ENCODE measurements at regions not wholly inside any gene's neighbourhood (a gene's known extent, or its start where the extent isn't known, plus 50 kb on each side); places are given as distances from the start of the nearest gene placed in this dataset.

DNA sequence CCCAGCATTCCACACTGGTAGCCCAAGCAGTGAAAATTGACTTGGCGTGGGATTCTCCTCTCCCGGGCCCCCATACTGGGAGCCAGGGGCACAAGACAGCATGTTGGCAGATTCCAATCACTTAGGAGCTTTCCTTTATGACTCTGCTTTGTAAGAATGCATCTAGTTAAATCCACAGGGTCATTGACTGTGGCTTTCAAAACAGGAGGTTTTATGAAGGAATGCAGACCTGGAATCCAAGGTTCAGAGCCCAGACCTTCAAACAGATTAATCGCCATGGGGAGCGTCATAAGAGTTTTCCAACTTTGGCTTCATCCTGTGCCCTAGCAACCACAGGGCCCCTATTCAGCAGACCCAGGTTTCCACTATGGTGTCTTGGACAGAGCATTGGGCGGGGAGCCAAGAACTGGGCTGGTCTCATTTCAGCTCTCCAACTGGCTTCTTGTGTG, 76.4 kb upstream of the RMST start:
- Mint-ChIP-seq H3K27me3 (no peaks in the 10 kb centered on the region), H3K4me1 (no peaks in the 10 kb centered on the region)

DNA sequence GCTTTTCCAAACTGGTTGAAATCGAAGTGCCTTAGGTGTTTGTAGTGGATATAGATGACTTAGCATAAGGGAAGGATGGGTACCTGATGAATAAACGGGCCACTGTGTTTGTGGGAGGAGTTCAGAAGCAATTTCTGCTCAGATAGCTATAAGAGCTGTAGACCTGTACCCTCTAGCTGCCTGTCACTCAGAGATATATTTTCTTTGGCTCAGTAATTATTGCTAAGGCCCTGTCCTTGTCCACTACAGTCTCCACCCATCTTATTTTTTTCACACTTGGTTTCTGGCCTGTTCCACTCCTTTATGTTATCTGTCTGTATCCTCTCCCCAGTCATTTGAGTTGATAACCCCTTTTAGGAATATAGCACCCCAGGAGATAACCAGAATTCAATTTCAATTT, 74.8 kb upstream of the RMST start:
- H3K4me3 ChIP-seq (ENCODE audit: low read depth, low read length), result no peak overlapping the region
- no peaks in the 10 kb centered on the region for H3K27me3 Mint-ChIP-seq
- ATAC-seq (ENCODE audit: low read depth in 2 of 2) (no peak), DNase-seq (no peak)
- no peak overlapping the region for H3K27ac ChIP-seq (ENCODE audit: insufficient read depth, low read length, poor library complexity, severe bottlenecking)
- no peaks in the 10 kb centered on the region for H3K27me3 ChIP-seq (ENCODE audit: control insufficient read depth, insufficient read depth, low read length)
- no peaks in the 10 kb centered on the region for H3K9me3 ChIP-seq (ENCODE audit: control insufficient read depth in 2 of 2, low read length in 2 of 2)
- H3K36me3 ChIP-seq (ENCODE audit: control insufficient read depth, insufficient read depth, low read length), result no peaks in the 10 kb centered on the region
- no peaks in the 10 kb centered on the region for H3K4me1 Mint-ChIP-seq
- H3K36me3 Mint-ChIP-seq, result no peaks in the 10 kb centered on the region
- peaks cover 0 to 5% (median 0%) of the 10 kb centered on the region in 7 donors for H3K9me3 Mint-ChIP-seq
- H3K4me3 Mint-ChIP-seq, result no peak overlapping the region
- no peak overlapping the region for H3K27ac Mint-ChIP-seq
- H3K4me1 ChIP-seq (ENCODE audit: control insufficient read depth, insufficient read depth, low read length, poor library complexity, severe bottlenecking), result no peaks in the 10 kb centered on the region

More for the DNA sequence above, 76.4 kb upstream of the RMST start:
- no peak overlapping the region for H3K27ac ChIP-seq (ENCODE audit: insufficient read depth, low read length, poor library complexity, severe bottlenecking)
- H3K9me3 Mint-ChIP-seq, result peaks cover 0 to 5% (median 0%) of the 10 kb centered on the region in 7 donors
- H3K4me3 Mint-ChIP-seq, result no peak overlapping the region
- DNase-seq (no peak), ATAC-seq (ENCODE audit: low read depth in 2 of 2) (no peak)
- H3K36me3 ChIP-seq (ENCODE audit: control insufficient read depth, insufficient read depth, low read length), result no peaks in the 10 kb centered on the region
- H3K27ac Mint-ChIP-seq, result peak overlapping the region in 1 of 3 donors; percentile 61
- no peaks in the 10 kb centered on the region for H3K36me3 Mint-ChIP-seq
- H3K27me3 ChIP-seq (ENCODE audit: control insufficient read depth, insufficient read depth, low read length), result no peaks in the 10 kb centered on the region
- H3K9me3 ChIP-seq (ENCODE audit: control insufficient read depth in 2 of 2, low read length in 2 of 2), result no peaks in the 10 kb centered on the region
- H3K4me1 ChIP-seq (ENCODE audit: control insufficient read depth, insufficient read depth, low read length, poor library complexity, severe bottlenecking), result no peaks in the 10 kb centered on the region
- H3K4me3 ChIP-seq (ENCODE audit: low read depth, low read length), result no peak overlapping the region

DNA sequence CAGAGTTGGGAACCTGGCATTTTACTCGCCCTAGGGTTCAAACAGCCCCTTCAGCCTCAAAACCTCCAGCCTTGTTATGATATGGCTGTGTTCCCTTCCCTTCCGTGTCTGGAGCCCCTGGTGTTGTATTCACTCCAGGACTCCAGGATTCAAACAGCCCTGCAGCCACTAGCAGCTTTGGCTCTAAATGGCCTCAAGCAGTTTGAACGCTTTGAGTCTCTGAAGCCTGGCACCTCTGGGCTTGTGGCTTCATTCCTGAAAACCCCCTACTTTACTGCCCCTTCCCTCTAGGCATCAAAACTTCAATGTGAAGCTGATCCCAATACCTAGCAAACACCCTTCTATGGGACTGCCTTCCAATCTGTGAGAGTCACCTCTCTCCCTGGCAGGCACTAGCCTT, 67.9 kb upstream of the RMST start:
- no peaks in the 10 kb centered on the region for H3K36me3 ChIP-seq (ENCODE audit: control insufficient read depth, insufficient read depth, low read length)
- Mint-ChIP-seq H3K27ac (no peak overlapping the region), H3K4me3 (no peak overlapping the region), H3K27me3 (no peaks in the 10 kb centered on the region), H3K4me1 (no peaks in the 10 kb centered on the region), H3K9me3 (peaks cover 0 to 5% (median 0%) of the 10 kb centered on the region in 7 donors), H3K36me3 (no peaks in the 10 kb centered on the region)
- H3K4me1 ChIP-seq (ENCODE audit: control insufficient read depth, insufficient read depth, low read length, poor library complexity, severe bottlenecking), result no peaks in the 10 kb centered on the region
- no peak for DNase-seq
- H3K4me3 ChIP-seq (ENCODE audit: low read depth, low read length), result no peak overlapping the region
- no peak for ATAC-seq (ENCODE audit: low read depth in 2 of 2)
- no peak overlapping the region for H3K27ac ChIP-seq (ENCODE audit: insufficient read depth, low read length, poor library complexity, severe bottlenecking)
- H3K27me3 ChIP-seq (ENCODE audit: control insufficient read depth, insufficient read depth, low read length), result no peaks in the 10 kb centered on the region
- no peaks in the 10 kb centered on the region for H3K9me3 ChIP-seq (ENCODE audit: control insufficient read depth in 2 of 2, low read length in 2 of 2)

DNA sequence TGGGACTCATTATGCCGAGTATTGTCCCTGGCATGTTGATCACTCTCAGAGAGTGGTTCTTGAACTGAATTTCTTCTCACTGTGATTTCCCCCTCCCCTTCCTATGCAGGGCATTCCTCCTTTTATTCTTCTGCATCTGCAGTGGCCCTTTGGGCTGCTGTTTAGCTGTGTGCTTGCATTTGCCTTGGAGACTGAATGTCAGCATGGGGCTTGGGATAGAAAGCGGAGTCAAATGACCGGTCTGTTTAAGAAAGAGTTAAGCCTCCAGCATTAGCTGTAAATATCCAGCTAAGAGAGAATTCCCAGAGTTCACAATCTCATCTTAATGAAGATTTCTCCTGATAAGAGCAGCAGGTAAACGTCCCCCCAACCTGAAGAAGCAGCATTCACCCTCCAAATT, 65.6 kb upstream of the RMST start:
- Mint-ChIP-seq H3K9me3 (peaks cover 0 to 5% (median 0%) of the 10 kb centered on the region in 7 donors), H3K36me3 (no peaks in the 10 kb centered on the region), H3K27ac (no peak overlapping the region), H3K27me3 (no peaks in the 10 kb centered on the region), H3K4me1 (no peaks in the 10 kb centered on the region), H3K4me3 (no peak overlapping the region)
- no peaks in the 10 kb centered on the region for H3K9me3 ChIP-seq (ENCODE audit: control insufficient read depth in 2 of 2, low read length in 2 of 2)
- no peaks in the 10 kb centered on the region for H3K4me1 ChIP-seq (ENCODE audit: control insufficient read depth, insufficient read depth, low read length, poor library complexity, severe bottlenecking)
- no peaks in the 10 kb centered on the region for H3K27me3 ChIP-seq (ENCODE audit: control insufficient read depth, insufficient read depth, low read length)
- no peaks in the 10 kb centered on the region for H3K36me3 ChIP-seq (ENCODE audit: control insufficient read depth, insufficient read depth, low read length)
- no peak overlapping the region for H3K27ac ChIP-seq (ENCODE audit: insufficient read depth, low read length, poor library complexity, severe bottlenecking)
- no peak for ATAC-seq (ENCODE audit: low read depth in 2 of 2)
- H3K4me3 ChIP-seq (ENCODE audit: low read depth, low read length), result no peak overlapping the region
- no peak for DNase-seq

DNA sequence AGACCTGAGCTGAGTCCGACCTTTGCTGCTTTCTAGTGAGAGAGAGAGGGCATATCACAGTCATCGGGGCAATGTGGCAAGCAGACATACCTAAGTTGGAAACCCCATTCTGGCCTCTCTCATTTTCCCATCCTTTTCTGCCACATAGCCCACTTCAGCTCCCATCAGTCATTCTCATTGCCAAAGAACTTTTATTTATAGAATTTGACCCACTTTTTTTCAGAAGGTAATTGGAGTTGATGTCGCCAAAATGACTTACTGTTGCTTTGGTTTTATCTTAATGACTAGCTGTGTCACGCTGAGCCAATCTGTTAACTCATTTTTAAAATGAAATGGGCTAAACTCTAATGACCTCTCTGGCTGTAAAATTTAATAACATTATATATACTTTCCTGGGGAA, 63.9 kb upstream of the RMST start:
- no peaks in the 10 kb centered on the region for H3K4me1 Mint-ChIP-seq
- ATAC-seq (ENCODE audit: low read depth in 2 of 2), result no peak
- Histone ChIP-seq H3K4me1 (ENCODE audit: control insufficient read depth, insufficient read depth, low read length, poor library complexity, severe bottlenecking) (no peaks in the 10 kb centered on the region), H3K27ac (ENCODE audit: insufficient read depth, low read length, poor library complexity, severe bottlenecking) (no peak overlapping the region), H3K4me3 (ENCODE audit: low read depth, low read length) (no peak overlapping the region), H3K27me3 (ENCODE audit: control insufficient read depth, insufficient read depth, low read length) (no peaks in the 10 kb centered on the region), H3K36me3 (ENCODE audit: control insufficient read depth, insufficient read depth, low read length) (no peaks in the 10 kb centered on the region), H3K9me3 (ENCODE audit: control insufficient read depth in 2 of 2, low read length in 2 of 2) (no peaks in the 10 kb centered on the region)
- H3K36me3 Mint-ChIP-seq, result no peaks in the 10 kb centered on the region
- no peaks in the 10 kb centered on the region for H3K27me3 Mint-ChIP-seq
- H3K27ac Mint-ChIP-seq, result no peak overlapping the region
- H3K9me3 Mint-ChIP-seq, result peaks cover 0 to 5% (median 0%) of the 10 kb centered on the region in 7 donors
- H3K4me3 Mint-ChIP-seq, result no peak overlapping the region
- DNase-seq, result no peak

DNA sequence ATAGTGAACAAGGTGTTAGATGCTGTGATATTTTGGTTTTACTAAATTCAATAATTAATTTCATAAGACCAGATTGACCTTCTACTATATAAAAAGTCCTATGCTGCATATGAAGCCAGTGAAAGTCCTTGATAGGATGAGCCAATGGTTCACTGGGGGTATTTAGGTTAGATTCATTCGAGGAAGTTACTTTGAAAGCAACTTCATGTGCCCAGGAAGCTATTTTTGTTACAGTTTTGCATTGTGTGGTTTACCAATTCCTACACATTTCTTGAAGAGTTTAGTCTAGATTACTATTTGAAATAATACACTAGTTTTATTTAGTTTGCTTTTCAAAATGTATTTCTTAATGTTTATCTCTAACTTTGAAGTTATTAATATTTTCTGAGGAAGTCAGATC, 58.5 kb upstream of the RMST start:
- no peaks in the 10 kb centered on the region for H3K4me1 ChIP-seq (ENCODE audit: control insufficient read depth, insufficient read depth, low read length, poor library complexity, severe bottlenecking)
- no peaks in the 10 kb centered on the region for H3K9me3 ChIP-seq (ENCODE audit: control insufficient read depth in 2 of 2, low read length in 2 of 2)
- Mint-ChIP-seq H3K9me3 (peaks cover 0 to 5% (median 0%) of the 10 kb centered on the region in 7 donors), H3K27ac (no peak overlapping the region), H3K27me3 (no peaks in the 10 kb centered on the region), H3K4me1 (no peaks in the 10 kb centered on the region), H3K4me3 (no peak overlapping the region), H3K36me3 (no peaks in the 10 kb centered on the region)
- H3K27me3 ChIP-seq (ENCODE audit: control insufficient read depth, insufficient read depth, low read length), result no peaks in the 10 kb centered on the region
- ATAC-seq (ENCODE audit: low read depth in 2 of 2), result no peak
- no peak for DNase-seq
- H3K27ac ChIP-seq (ENCODE audit: insufficient read depth, low read length, poor library complexity, severe bottlenecking), result no peak overlapping the region
- no peaks in the 10 kb centered on the region for H3K36me3 ChIP-seq (ENCODE audit: control insufficient read depth, insufficient read depth, low read length)
- H3K4me3 ChIP-seq (ENCODE audit: low read depth, low read length), result no peak overlapping the region

DNA sequence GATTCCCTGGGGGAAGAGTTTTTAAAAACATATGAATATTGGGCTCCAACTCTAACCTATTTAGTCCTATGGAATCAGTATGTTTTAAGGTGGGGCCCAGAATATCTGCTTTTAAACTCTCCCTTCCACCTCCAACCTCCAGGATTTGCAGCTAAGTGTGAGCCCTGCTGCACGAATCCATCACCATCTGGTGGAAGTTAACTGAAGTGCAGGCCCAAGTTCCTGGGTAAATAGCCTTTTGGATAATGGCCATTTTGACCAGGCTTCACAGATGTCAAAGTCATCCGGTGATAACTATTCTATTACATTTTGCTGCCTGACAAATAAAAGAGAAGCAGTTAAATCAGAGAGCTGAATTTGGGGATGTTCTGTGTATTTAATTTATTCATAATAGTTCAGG, 58.1 kb upstream of the RMST start:
- ATAC-seq (ENCODE audit: low read depth in 2 of 2) (no peak), DNase-seq (peak in 1 of 3 donors; percentile 5)
- Mint-ChIP-seq H3K9me3 (peaks cover 0 to 5% (median 0%) of the 10 kb centered on the region in 7 donors), H3K4me1 (no peaks in the 10 kb centered on the region), H3K36me3 (no peaks in the 10 kb centered on the region), H3K27ac (no peak overlapping the region), H3K27me3 (no peaks in the 10 kb centered on the region), H3K4me3 (no peak overlapping the region)
- H3K9me3 ChIP-seq (ENCODE audit: control insufficient read depth in 2 of 2, low read length in 2 of 2), result no peaks in the 10 kb centered on the region
- no peaks in the 10 kb centered on the region for H3K4me1 ChIP-seq (ENCODE audit: control insufficient read depth, insufficient read depth, low read length, poor library complexity, severe bottlenecking)
- H3K36me3 ChIP-seq (ENCODE audit: control insufficient read depth, insufficient read depth, low read length), result no peaks in the 10 kb centered on the region
- no peak overlapping the region for H3K4me3 ChIP-seq (ENCODE audit: low read depth, low read length)
- no peak overlapping the region for H3K27ac ChIP-seq (ENCODE audit: insufficient read depth, low read length, poor library complexity, severe bottlenecking)
- no peaks in the 10 kb centered on the region for H3K27me3 ChIP-seq (ENCODE audit: control insufficient read depth, insufficient read depth, low read length)

DNA sequence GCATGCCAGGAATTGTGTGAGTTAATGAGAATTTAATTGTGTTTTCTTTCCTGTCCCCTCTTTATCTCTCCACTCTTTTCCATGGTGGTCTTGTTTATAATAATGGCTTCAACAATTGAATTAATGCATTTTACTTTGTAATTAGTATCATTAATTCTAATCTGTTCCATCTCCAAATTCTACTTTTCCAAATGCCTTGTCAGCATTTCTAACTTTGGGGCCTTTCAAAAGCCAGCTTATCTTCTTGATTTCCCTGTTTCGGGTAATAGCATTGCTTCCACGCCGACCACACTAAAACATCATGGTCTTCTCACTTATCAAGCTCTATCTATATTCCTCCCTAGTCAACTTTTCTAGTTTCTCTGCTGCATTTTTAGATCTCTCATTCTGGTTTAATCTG, 54.2 kb upstream of the RMST start:
- Mint-ChIP-seq H3K27me3 (no peaks in the 10 kb centered on the region), H3K4me3 (no peak overlapping the region), H3K36me3 (no peaks in the 10 kb centered on the region), H3K4me1 (no peaks in the 10 kb centered on the region), H3K27ac (no peak overlapping the region), H3K9me3 (peaks cover 0 to 4% (median 0%) of the 10 kb centered on the region in 7 donors)
- Histone ChIP-seq H3K27me3 (ENCODE audit: control insufficient read depth, insufficient read depth, low read length) (no peaks in the 10 kb centered on the region), H3K27ac (ENCODE audit: insufficient read depth, low read length, poor library complexity, severe bottlenecking) (no peak overlapping the region), H3K9me3 (ENCODE audit: control insufficient read depth in 2 of 2, low read length in 2 of 2) (no peaks in the 10 kb centered on the region), H3K4me1 (ENCODE audit: control insufficient read depth, insufficient read depth, low read length, poor library complexity, severe bottlenecking) (no peaks in the 10 kb centered on the region), H3K36me3 (ENCODE audit: control insufficient read depth, insufficient read depth, low read length) (no peaks in the 10 kb centered on the region), H3K4me3 (ENCODE audit: low read depth, low read length) (no peak overlapping the region)
- DNase-seq (no peak), ATAC-seq (ENCODE audit: low read depth in 2 of 2) (no peak)

All from CD4-positive, CD25-positive, alpha-beta regulatory T cell (primary cell).